Endothelial cell of umbilical vein (primary cell): ENCODE measurements at regions not wholly inside any gene's neighbourhood (a gene's known extent, or its start where the extent isn't known, plus 50 kb on each side); places are given as distances from the start of the nearest gene placed in this dataset.

Experiments
- BruUV-seq: library from RNA; stranded (reverse); fragments of 400-500 nt; replicated peaks from 2 replicates; lab custom pipeline; 2021; lab: Mats Ljungman, UMichigan
- CTCF ChIA-PET: fragments of 300-600, 350-600 bp; sonication (Branson Sonifier 250); formaldehyde crosslinking; loops from one replicate; lab custom pipeline; 2021; ENCODE audit warnings: antibody characterized with exemption, inconsistent platforms; lab: Charles Lee
- POLR2A ChIA-PET: fragments of 300-600, 350-600 bp; sonication (Branson Sonifier 250); formaldehyde crosslinking; loops from one replicate; lab custom pipeline; 2021; ENCODE audit warnings: antibody characterized with exemption, inconsistent platforms; lab: Charles Lee
- DNase-seq: peaks from one replicate; pipeline ENCODE4 v3.0.0-alpha.2; 2011; ENCODE audit warnings: low read depth, low spot score
- FAIRE-seq: peaks from 2 replicates; lab custom pipeline; 2011; peaks lifted over from hg19 to GRCh38; lab: Jason Lieb, UNC
- H2AFZ ChIP-seq: 2 replicates; pipeline ENCODE4 v1.6.0; 2012; ENCODE audit warnings: low read depth, low read length, control low read depth, inconsistent platforms
- H3K27ac ChIP-seq: 2 replicates; pipeline ENCODE4 v1.5.1; 2011; ENCODE audit warnings: low read depth, mild to moderate bottlenecking, control low read depth, low read length, moderate library complexity; ENCODE audit not compliant: insufficient read depth
- H3K27me3 ChIP-seq, 2 experiments: 2 replicates each; pipeline versions ENCODE4 v1.6.0 to v1.6.1; 2011; ENCODE audit warnings: low read length in 2 of 2, mixed read lengths in 1 of 2; ENCODE audit not compliant: control insufficient read depth in 2 of 2, insufficient read depth in 2 of 2
- H3K36me3 ChIP-seq, 2 experiments: 2 replicates in 1 of 2; 3 replicates in 1 of 2; pipeline ENCODE4 v1.5.1; 2011; ENCODE audit warnings: low read length in 2 of 2, mild to moderate bottlenecking in 1 of 2, moderate library complexity in 1 of 2; ENCODE audit not compliant: control insufficient read depth in 2 of 2, insufficient read depth in 2 of 2; ENCODE audit errors: extremely low read depth in 1 of 2
- H3K4me1 ChIP-seq: 3 replicates; pipeline ENCODE4 v1.5.1; 2011; ENCODE audit warnings: mild to moderate bottlenecking, low read length; ENCODE audit not compliant: control insufficient read depth, insufficient read depth; ENCODE audit errors: extremely low read depth
- H3K4me2 ChIP-seq: 2 replicates; pipeline ENCODE4 v1.6.1; 2011; ENCODE audit warnings: low read length, control low read depth, mixed read lengths; ENCODE audit not compliant: insufficient read depth
- H3K4me3 ChIP-seq, 3 experiments: fragments of 200-600 bp in 1 of 3; sonication (generic), shearing (Covaris generic) in 1 of 3; replicated peaks in 1 of 3; 2 replicates each; pipeline ENCODE4 v1.5.1; 2011 to 2016; ENCODE audit warnings: control low read depth in 3 of 3, low read length in 3 of 3, mild to moderate bottlenecking in 2 of 3, inconsistent platforms in 1 of 3, low read depth in 1 of 3, moderate library complexity in 1 of 3; ENCODE audit not compliant: insufficient read depth in 1 of 3
- H3K79me2 ChIP-seq: 2 replicates; pipeline ENCODE4 v1.6.0; 2012; ENCODE audit warnings: low read length, inconsistent platforms; ENCODE audit not compliant: control insufficient read depth, insufficient read depth
- H3K9ac ChIP-seq: replicated peaks from 2 replicates; pipeline ENCODE3; 2011; ENCODE audit warnings: low read length, control low read depth; ENCODE audit not compliant: insufficient read depth; ENCODE audit errors: extremely low read depth
- H3K9me1 ChIP-seq: replicated peaks from 3 replicates; pipeline ENCODE4 v1.6.0; 2011; ENCODE audit warnings: mild to moderate bottlenecking, low read length; ENCODE audit not compliant: control insufficient read depth, insufficient read depth; ENCODE audit errors: extremely low read depth
- H3K9me3 ChIP-seq: replicated peaks from 2 replicates; pipeline ENCODE4 v1.5.1; 2012; ENCODE audit warnings: low read length, inconsistent platforms; ENCODE audit not compliant: control insufficient read depth, insufficient read depth
- H4K20me1 ChIP-seq: replicated peaks from 2 replicates; pipeline ENCODE3; 2011; ENCODE audit warnings: mild to moderate bottlenecking, low read length; ENCODE audit not compliant: control insufficient read depth, insufficient read depth; ENCODE audit errors: extremely low read depth
- CTCF ChIP-seq, 2 donors: IDR thresholded peaks; 1 replicate in 1 of 2; 2 replicates in 1 of 2; pipeline ENCODE4 v1.5.1; 2011; ENCODE audit warnings: low read length in 2 of 2, mild to moderate bottlenecking in 2 of 2, moderate library complexity in 2 of 2, control low read depth in 1 of 2, inconsistent platforms in 1 of 2, low read depth in 1 of 2; ENCODE audit not compliant: insufficient read depth in 1 of 2; ENCODE audit errors: extremely low read depth in 1 of 2
- EZH2 ChIP-seq: IDR thresholded peaks from 2 replicates; pipeline ENCODE4 v1.6.1; 2012; ENCODE audit warnings: borderline replicate concordance, low read depth, mild to moderate bottlenecking, moderate library complexity, low read length, inconsistent platforms; ENCODE audit not compliant: severe bottlenecking
- FOS ChIP-seq: IDR thresholded peaks from 2 replicates; pipeline ENCODE4 v1.6.1; 2011; ENCODE audit warnings: mild to moderate bottlenecking, low read length, moderate library complexity, borderline replicate concordance; ENCODE audit not compliant: insufficient read depth
- GATA2 ChIP-seq: IDR thresholded peaks from 2 replicates; pipeline ENCODE4 v1.7.0; 2011; ENCODE audit warnings: low read depth, mild to moderate bottlenecking, moderate library complexity, mixed read lengths, low read length; ENCODE audit not compliant: insufficient read length, insufficient read depth
- JUN ChIP-seq: IDR thresholded peaks from 2 replicates; pipeline ENCODE4 v1.6.1; 2011; ENCODE audit warnings: borderline replicate concordance, low read depth; ENCODE audit not compliant: insufficient read length, insufficient read depth
- MAX ChIP-seq: IDR thresholded peaks from 2 replicates; pipeline ENCODE4 v1.6.1; 2011; ENCODE audit not compliant: insufficient read depth, insufficient read length
- MYC ChIP-seq: IDR thresholded peaks from one replicate; pipeline ENCODE4 v1.6.1; 2011; ENCODE audit warnings: mild to moderate bottlenecking, low read depth, low read length
- POLR2A ChIP-seq: IDR thresholded peaks from 2 replicates; pipeline ENCODE4 v1.6.1; 2012; ENCODE audit warnings: low read depth, mild to moderate bottlenecking, control low read depth, low read length
- POLR2AphosphoS5 ChIP-seq: IDR thresholded peaks from 2 replicates; pipeline ENCODE4 v1.6.1; 2012; ENCODE audit warnings: low read depth, mild to moderate bottlenecking, control low read depth, low read length, moderate library complexity; ENCODE audit not compliant: insufficient read depth
- dilution Hi-C: fragments of 300-500 bp; cut with MboI; formaldehyde crosslinking; loops from one replicate; pipeline ENCODE4 v1.15.0; 2019; ENCODE audit warnings: low sequenced_read_pairs; ENCODE audit not compliant: extremely low pct_ligation_motif_present
- intact Hi-C: fragments of 100-400 bp; cut with micrococcal nuclease; formaldehyde crosslinking; loops from one replicate; pipeline ENCODE4 v1.10.0; 2022

DNA sequence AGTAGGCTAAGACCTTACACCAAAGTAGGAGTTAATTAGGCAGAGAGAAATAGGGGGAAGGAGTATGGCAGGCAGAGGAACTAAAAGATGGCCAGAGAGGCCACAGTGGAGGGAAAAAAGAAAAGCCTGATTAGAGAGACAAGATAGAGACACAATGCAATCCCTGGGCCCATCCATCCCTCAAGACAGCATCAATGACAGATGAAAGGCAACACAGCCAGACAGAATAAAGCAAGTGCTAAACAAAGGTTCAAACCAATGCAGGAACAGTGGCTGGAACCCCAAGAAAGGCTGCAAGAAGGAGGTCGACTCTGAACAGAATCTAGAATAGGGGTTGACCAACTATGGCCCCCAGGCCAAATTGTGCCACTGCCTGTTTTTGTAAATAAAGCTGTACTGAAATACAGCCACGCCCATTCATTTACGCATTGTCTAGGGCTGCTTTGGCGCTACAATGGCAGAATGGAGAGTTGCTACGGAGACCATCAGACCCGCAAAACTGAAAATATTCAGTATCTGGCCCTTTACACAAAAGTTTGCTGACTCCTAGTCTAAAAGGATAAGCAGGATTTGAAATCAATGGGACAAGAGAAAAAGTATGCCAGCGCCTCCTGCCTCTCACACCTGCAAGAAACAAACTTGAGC lies 473.3 kb upstream of the PSMD7 start:
- dilution Hi-C loops: no loop called here
- H3K4me2 ChIP-seq: no peak overlapping the region
- POLR2A ChIA-PET: no interaction called here
- no peaks in the 10 kb centered on the region for H4K20me1 ChIP-seq
- H3K4me1 ChIP-seq: no peaks in the 10 kb centered on the region
- no peak overlapping the region for H3K9ac ChIP-seq
- TF ChIP-seq POLR2A (no peak), MAX (no peak), JUN (no peak), CTCF (IDR thresholded peaks at IDR 0.05; ENCODE audit: extremely low read depth in 1 of 2, insufficient read depth in 1 of 2, low read depth in 1 of 2, low read length in 2 of 2) (no peak), MYC (no peak), FOS (no peak), POLR2AphosphoS5 (no peak), EZH2 (no peak), GATA2 (no peak)
- CTCF ChIA-PET: no interaction called here
- H3K9me1 ChIP-seq: no peaks in the 10 kb centered on the region
- no peaks in the 10 kb centered on the region for H3K36me3 ChIP-seq
- no peak overlapping the region for H3K27ac ChIP-seq
- FAIRE-seq: no peak
- no peak for DNase-seq
- no peak overlapping the region for H2AFZ ChIP-seq
- H3K4me3 ChIP-seq: no peak overlapping the region
- no peaks in the 10 kb centered on the region for H3K79me2 ChIP-seq
- peaks cover 6% of the 10 kb centered on the region for H3K9me3 ChIP-seq
- intact Hi-C loops: no loop called here
- no TSS peak for BruUV-seq
- H3K27me3 ChIP-seq: no peaks in the 10 kb centered on the region
